Gastrocnemius medialis (tissue), 4 donors: ENCODE measurements at regions not wholly inside any gene's neighbourhood (a gene's known extent, or its start where the extent isn't known, plus 50 kb on each side); places are given as distances from the start of the nearest gene placed in this dataset.

Source experiments
- ATAC-seq, 2 donors: fragments of 150-250 bp; one replicate each; pipeline ENCODE4 v1.9.1; 2016
- DNase-seq, 2 donors: peaks; one replicate each; pipeline ENCODE4 v3.0.0-alpha.2; 2019
- H3K27ac ChIP-seq, 4 donors: fragments of 200-600 bp; sonication (generic); 1 replicate in 1 of 4; 2 replicates in 3 of 4; pipeline ENCODE4 v1.5.1; 2016 to 2018; ENCODE audit warnings: mild to moderate bottlenecking in 2 of 4, moderate library complexity in 1 of 4
- H3K27me3 ChIP-seq, 3 donors: fragments of 200-600 bp; sonication (generic) in 2 of 3; 1 replicate in 1 of 3; 2 replicates in 2 of 3; pipeline versions ENCODE4 v1.5.1 to v1.6.0; 2016 to 2019; ENCODE audit warnings: mild to moderate bottlenecking in 1 of 3, moderate library complexity in 1 of 3
- H3K36me3 ChIP-seq, 2 donors: fragments of 200-600 bp; sonication (generic) in 1 of 2; one replicate each; pipeline ENCODE4 v1.5.1; 2017 to 2018
- H3K4me1 ChIP-seq, 2 donors: fragments of 200-600 bp; sonication (generic) in 1 of 2; one replicate each; pipeline ENCODE4 v1.5.1; 2016 to 2017; ENCODE audit warnings: mild to moderate bottlenecking in 2 of 2
- H3K4me3 ChIP-seq, 4 donors: fragments of 200-600 bp; sonication (generic) in 3 of 4; 1 replicate in 1 of 4; 2 replicates in 3 of 4; pipeline ENCODE4 v1.5.1; 2016 to 2019; ENCODE audit warnings: mild to moderate bottlenecking in 2 of 4
- H3K9me3 ChIP-seq, 3 donors: fragments of 200-600 bp; sonication (generic) in 2 of 3; 1 replicate in 1 of 3; 2 replicates in 2 of 3; pipeline ENCODE4 v1.5.1; 2016 to 2019
- CTCF ChIP-seq, 5 experiments: fragments of 450-650 bp in 3 of 5; fragments of 200-600 bp in 2 of 5; sonication (generic) in 2 of 5; IDR thresholded peaks in 4 of 5; conservative IDR thresholded peaks in 1 of 5; 1 replicate in 4 of 5; 2 replicates in 1 of 5; pipeline ENCODE4 v1.5.1; 2016 to 2019; ENCODE audit warnings: antibody characterized with exemption in 5 of 5, mild to moderate bottlenecking in 3 of 5, moderate library complexity in 3 of 5
- POLR2A ChIP-seq, 2 donors: fragments of 450-650 bp; IDR thresholded peaks; one replicate each; pipeline ENCODE4 v1.6.1; 2017; ENCODE audit warnings: antibody characterized with exemption in 2 of 2, mild to moderate bottlenecking in 2 of 2, moderate library complexity in 2 of 2
- in situ Hi-C, 4 donors: fragments of 200-750 bp; cut with MboI; loops; one replicate each; pipeline versions ENCODE4 v1.15.0 to v1.8.0; 2017; ENCODE audit warnings: low sequenced_read_pairs in 4 of 4
- intact Hi-C: fragments of 100-400 bp; cut with DNase I; formaldehyde crosslinking; loops from one replicate; pipeline ENCODE4 v1.15.1; 2023; ENCODE audit warnings: low total_unique reads

- no peaks in the 10 kb centered on the region for H3K9me3 ChIP-seq
- TF ChIP-seq CTCF (IDR thresholded peaks at IDR 0.05 in 4 of 5, conservative IDR thresholded peaks at IDR 0.05 in 1 of 5) (no peak), POLR2A (IDR thresholded peaks at IDR 0.05) (no peak)
- in situ Hi-C loops = no loop called here
- ATAC-seq = no peak
- DNase-seq = no peak
- intact Hi-C loops = no loop called here
- H3K27me3 ChIP-seq = no peaks in the 10 kb centered on the region
- H3K27ac ChIP-seq = no peak overlapping the region
- no peaks in the 10 kb centered on the region for H3K36me3 ChIP-seq
- no peak overlapping the region for H3K4me3 ChIP-seq
- peaks cover 0 to 11% of the 10 kb centered on the region in 2 donors for H3K4me1 ChIP-seq
Measured at GRCh38 chr21:34022627-34023335, 50.6 kb upstream of the MRPS6 start.

- intact Hi-C loops = no loop called here
Measured at GRCh38 chr21:34021726-34022125, 51.7 kb upstream of the MRPS6 start.

GRCh38 chr21:34020983-34021553 lies 52.3 kb upstream of the MRPS6 start:
- no peak for ATAC-seq
- no peak for TF ChIP-seq POLR2A (IDR thresholded peaks at IDR 0.05)
- TF ChIP-seq CTCF (IDR thresholded peaks at IDR 0.05 in 4 of 5, conservative IDR thresholded peaks at IDR 0.05 in 1 of 5) = no peak
- Histone ChIP-seq H3K36me3 (no peaks in the 10 kb centered on the region), H3K9me3 (no peaks in the 10 kb centered on the region), H3K4me3 (no peak overlapping the region), H3K27ac (no peak overlapping the region), H3K27me3 (no peaks in the 10 kb centered on the region), H3K4me1 (peaks cover 0 to 11% of the 10 kb centered on the region in 2 donors)
- intact Hi-C loops = no loop called here
- in situ Hi-C loops = no loop called here
- no peak for DNase-seq

More at GRCh38 chr21:34021726-34022125, 51.7 kb upstream of the MRPS6 start:
- no peaks in the 10 kb centered on the region for H3K27me3 ChIP-seq
- H3K4me1 ChIP-seq = peaks cover 0 to 11% of the 10 kb centered on the region in 2 donors
- H3K9me3 ChIP-seq = no peaks in the 10 kb centered on the region
- no peak for DNase-seq
- no peak overlapping the region for H3K27ac ChIP-seq
- no peak for ATAC-seq
- no peak overlapping the region for H3K4me3 ChIP-seq
- no peak for TF ChIP-seq POLR2A (IDR thresholded peaks at IDR 0.05)
- TF ChIP-seq CTCF (IDR thresholded peaks at IDR 0.05 in 4 of 5, conservative IDR thresholded peaks at IDR 0.05 in 1 of 5) = no peak
- in situ Hi-C loops = no loop called here
- H3K36me3 ChIP-seq = no peaks in the 10 kb centered on the region

- in situ Hi-C loops = no loop called here
- H3K27ac ChIP-seq = no peak overlapping the region
- no peaks in the 10 kb centered on the region for H3K27me3 ChIP-seq
- DNase-seq (no peak), ATAC-seq (no peak)
- TF ChIP-seq CTCF (IDR thresholded peaks at IDR 0.05 in 4 of 5, conservative IDR thresholded peaks at IDR 0.05 in 1 of 5) = no peak
- no peak for TF ChIP-seq POLR2A (IDR thresholded peaks at IDR 0.05)
- intact Hi-C loops = no loop called here
- H3K9me3 ChIP-seq = no peaks in the 10 kb centered on the region
- H3K4me1 ChIP-seq = peaks cover 0 to 11% of the 10 kb centered on the region in 2 donors
- no peaks in the 10 kb centered on the region for H3K36me3 ChIP-seq
- H3K4me3 ChIP-seq = no peak overlapping the region
Measured at GRCh38 chr21:34020005-34020847, 53.2 kb upstream of the MRPS6 start.
